ENCODE measurements at regions not wholly inside any gene's neighbourhood (a gene's known extent, or its start where the extent isn't known, plus 50 kb on each side); places are given as distances from the start of the nearest gene placed in this dataset.

GRCh38 chr5:42061121-42061520 lies 136.0 kb downstream of the FBXO4 start:
- TF ChIP-seq EGR1 (IDR thresholded peaks at IDR 0.05) = no peak
- no peak for TF ChIP-seq YY1 (IDR thresholded peaks at IDR 0.05; ENCODE audit: low read depth)

Measured in Ishikawa (cell line).